ENCODE measurements at regions not wholly inside any gene's neighbourhood (a gene's known extent, or its start where the extent isn't known, plus 50 kb on each side); places are given as distances from the start of the nearest gene placed in this dataset.

DNA sequence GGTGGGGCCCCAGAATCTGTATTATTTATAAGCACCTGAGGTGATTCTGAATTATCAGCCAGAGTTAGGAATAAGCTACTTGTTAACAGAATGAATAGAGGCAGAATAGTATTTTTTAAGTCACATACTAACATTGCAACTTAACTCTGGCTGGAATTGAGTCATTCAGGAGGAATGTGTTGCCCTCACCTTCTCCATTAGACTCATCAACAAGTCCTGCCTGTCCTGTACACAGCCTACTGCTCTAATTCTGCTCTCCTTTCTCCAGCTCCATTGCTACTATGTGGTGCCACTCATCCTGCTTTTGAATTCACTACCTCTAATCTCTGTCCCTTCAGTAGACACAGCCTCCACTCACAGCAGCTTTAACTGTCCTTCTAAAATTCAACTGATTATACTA lies 669.4 kb downstream of the DHX35 start:
- H3K27ac Mint-ChIP-seq = no peak overlapping the region
- H3K9me3 Mint-ChIP-seq (ENCODE audit: low read depth) = no peaks in the 10 kb centered on the region
- peaks cover 50% of the 10 kb centered on the region for H3K27me3 Mint-ChIP-seq
- no peak for DNase-seq (ENCODE audit: low spot score, unreplicated experiment)
- H3K4me1 Mint-ChIP-seq (ENCODE audit: low read depth) = peaks cover 13% of the 10 kb centered on the region
- H3K36me3 Mint-ChIP-seq (ENCODE audit: insufficient read depth) = no peaks in the 10 kb centered on the region
- TF ChIP-seq, protein P1, sequence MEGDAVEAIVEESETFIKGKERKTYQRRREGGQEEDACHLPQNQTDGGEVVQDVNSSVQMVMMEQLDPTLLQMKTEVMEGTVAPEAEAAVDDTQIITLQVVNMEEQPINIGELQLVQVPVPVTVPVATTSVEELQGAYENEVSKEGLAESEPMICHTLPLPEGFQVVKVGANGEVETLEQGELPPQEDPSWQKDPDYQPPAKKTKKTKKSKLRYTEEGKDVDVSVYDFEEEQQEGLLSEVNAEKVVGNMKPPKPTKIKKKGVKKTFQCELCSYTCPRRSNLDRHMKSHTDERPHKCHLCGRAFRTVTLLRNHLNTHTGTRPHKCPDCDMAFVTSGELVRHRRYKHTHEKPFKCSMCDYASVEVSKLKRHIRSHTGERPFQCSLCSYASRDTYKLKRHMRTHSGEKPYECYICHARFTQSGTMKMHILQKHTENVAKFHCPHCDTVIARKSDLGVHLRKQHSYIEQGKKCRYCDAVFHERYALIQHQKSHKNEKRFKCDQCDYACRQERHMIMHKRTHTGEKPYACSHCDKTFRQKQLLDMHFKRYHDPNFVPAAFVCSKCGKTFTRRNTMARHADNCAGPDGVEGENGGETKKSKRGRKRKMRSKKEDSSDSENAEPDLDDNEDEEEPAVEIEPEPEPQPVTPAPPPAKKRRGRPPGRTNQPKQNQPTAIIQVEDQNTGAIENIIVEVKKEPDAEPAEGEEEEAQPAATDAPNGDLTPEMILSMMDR (IDR thresholded peaks at IDR 0.05; ENCODE audit: unreplicated experiment) = no peak
- no peak overlapping the region for H3K4me3 Mint-ChIP-seq (ENCODE audit: low read depth)

DNA sequence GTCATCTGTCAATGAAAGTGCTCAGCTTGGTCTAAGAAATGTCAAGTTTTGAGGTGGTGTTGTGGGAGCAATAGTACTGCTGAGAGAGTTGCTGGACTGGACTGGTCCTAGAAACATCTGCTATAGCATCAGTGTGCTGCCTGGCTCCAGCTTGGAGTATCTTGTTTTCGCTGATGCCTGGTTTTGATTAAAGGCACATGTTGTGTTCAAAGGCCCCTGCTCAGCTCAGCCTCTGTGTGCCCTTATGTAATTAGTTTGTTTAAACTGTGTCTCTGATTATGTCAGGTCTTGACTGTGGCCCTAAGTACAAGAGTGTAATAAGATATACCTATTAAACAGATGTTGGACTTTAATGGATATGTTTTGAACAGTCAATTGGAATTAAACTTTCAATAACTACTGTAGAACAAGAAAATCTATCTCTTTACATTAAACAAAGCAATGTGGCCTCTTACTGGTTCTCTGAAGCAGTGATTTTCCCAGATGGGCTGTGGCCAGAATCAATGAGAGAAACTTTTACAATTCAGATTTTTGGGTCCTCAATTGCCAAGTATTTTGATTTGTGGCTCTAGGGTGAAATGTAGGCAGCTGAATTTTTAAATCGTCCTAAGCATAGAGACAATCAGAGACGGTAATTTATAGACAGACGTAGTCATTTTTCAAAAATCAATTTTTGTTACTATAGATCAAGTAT lies 668.2 kb downstream of the DHX35 start:
- H3K9me3 Mint-ChIP-seq (ENCODE audit: low read depth) = no peaks in the 10 kb centered on the region
- H3K4me1 Mint-ChIP-seq (ENCODE audit: low read depth) = peaks cover 13% of the 10 kb centered on the region
- no peaks in the 10 kb centered on the region for H3K36me3 Mint-ChIP-seq (ENCODE audit: insufficient read depth)
- DNase-seq (ENCODE audit: low spot score, unreplicated experiment) = no peak
- no peak overlapping the region for H3K27ac Mint-ChIP-seq
- TF ChIP-seq, protein P1 (IDR thresholded peaks at IDR 0.05; ENCODE audit: unreplicated experiment) = no peak
- H3K27me3 Mint-ChIP-seq = peaks cover 52% of the 10 kb centered on the region
- no peak overlapping the region for H3K4me3 Mint-ChIP-seq (ENCODE audit: low read depth)

DNA sequence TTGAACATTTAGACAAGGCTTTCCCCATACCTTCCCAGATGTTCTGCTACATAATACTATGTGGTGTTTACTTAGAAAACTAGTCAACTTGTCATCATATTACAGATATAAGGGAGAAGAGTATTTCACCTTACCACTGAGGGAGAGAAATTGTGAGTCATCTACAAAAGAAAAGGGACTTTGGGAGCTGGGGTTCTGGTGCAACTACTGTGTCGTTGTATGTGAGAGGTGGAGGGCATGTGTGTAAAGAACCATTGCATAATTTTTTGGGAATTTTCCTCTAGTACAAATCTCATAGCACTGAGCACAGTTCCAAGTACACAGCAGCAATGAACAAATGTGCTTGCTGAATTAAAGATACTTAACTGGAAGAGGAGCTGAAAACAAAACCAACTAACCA lies 665.6 kb downstream of the DHX35 start:
- H3K4me1 Mint-ChIP-seq (ENCODE audit: low read depth) = peaks cover 13% of the 10 kb centered on the region
- H3K4me3 Mint-ChIP-seq (ENCODE audit: low read depth) = no peak overlapping the region
- TF ChIP-seq, protein P1 (IDR thresholded peaks at IDR 0.05; ENCODE audit: unreplicated experiment) = no peak
- H3K9me3 Mint-ChIP-seq (ENCODE audit: low read depth) = no peaks in the 10 kb centered on the region
- H3K27me3 Mint-ChIP-seq = peaks cover 59% of the 10 kb centered on the region
- no peak for DNase-seq (ENCODE audit: low spot score, unreplicated experiment)
- H3K27ac Mint-ChIP-seq = no peak overlapping the region
- H3K36me3 Mint-ChIP-seq (ENCODE audit: insufficient read depth) = no peaks in the 10 kb centered on the region

DNA sequence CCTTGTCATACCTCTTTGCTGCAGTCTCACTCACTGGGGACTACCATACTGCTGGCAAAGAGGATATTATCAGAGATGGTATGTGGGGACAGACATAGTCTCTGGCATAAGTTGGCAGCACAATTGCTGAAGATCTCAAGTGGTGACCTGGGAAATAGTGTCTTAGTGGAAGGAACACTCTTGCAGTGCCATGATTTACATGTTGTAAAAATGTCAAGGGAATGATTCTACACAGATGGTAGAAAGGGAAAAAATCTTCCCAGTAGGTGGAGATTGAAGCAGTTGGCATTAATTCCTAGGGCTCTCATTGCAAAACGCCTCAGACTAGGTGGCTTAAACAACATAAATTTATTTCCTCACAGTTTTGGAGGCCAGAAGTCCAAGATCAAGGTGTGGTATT lies 662.2 kb downstream of the DHX35 start:
- Mint-ChIP-seq H3K27ac (no peak overlapping the region), H3K27me3 (peaks cover 52% of the 10 kb centered on the region), H3K4me1 (ENCODE audit: low read depth) (peaks cover 2% of the 10 kb centered on the region), H3K4me3 (ENCODE audit: low read depth) (no peak overlapping the region), H3K9me3 (ENCODE audit: low read depth) (no peaks in the 10 kb centered on the region), H3K36me3 (ENCODE audit: insufficient read depth) (no peaks in the 10 kb centered on the region)
- DNase-seq (ENCODE audit: low spot score, unreplicated experiment) = no peak
- TF ChIP-seq, protein P1 (IDR thresholded peaks at IDR 0.05; ENCODE audit: unreplicated experiment) = no peak

DNA sequence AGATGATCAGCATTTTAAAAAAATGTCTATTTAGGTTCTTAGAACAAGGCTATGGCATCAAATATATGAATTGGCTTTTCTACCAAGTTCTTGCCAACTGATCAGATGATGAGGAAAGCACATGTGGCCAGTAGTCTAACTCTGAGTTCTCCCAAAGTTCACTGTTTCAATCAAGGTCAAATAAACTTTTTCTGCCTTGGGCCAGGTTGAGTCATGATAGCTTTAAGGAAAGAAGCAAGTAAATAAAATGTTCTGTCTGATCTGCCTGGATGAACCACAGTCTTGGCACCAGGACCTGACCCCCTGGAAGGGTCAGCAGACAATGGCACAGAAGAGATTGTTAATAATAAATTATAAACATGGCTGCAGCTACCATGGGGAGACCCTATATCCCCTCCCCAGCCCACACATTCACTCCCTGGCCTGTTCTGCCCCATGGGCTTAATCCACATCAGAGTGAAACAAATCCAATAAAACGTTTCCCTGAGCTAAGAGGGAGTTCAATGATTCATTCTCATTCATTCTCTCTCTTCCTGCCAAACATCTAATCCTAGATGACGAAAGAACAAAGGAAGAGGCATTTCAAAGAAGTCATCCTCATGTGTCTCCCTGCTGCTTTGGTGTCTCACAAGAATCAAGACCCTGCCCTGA lies 661.6 kb downstream of the DHX35 start:
- DNase-seq (ENCODE audit: low spot score, unreplicated experiment) = no peak
- no peaks in the 10 kb centered on the region for H3K9me3 Mint-ChIP-seq (ENCODE audit: low read depth)
- H3K4me3 Mint-ChIP-seq (ENCODE audit: low read depth) = no peak overlapping the region
- H3K27me3 Mint-ChIP-seq = peaks cover 52% of the 10 kb centered on the region
- peaks cover 7% of the 10 kb centered on the region for H3K4me1 Mint-ChIP-seq (ENCODE audit: low read depth)
- TF ChIP-seq, protein P1 (IDR thresholded peaks at IDR 0.05; ENCODE audit: unreplicated experiment) = no peak
- H3K27ac Mint-ChIP-seq = no peak overlapping the region
- H3K36me3 Mint-ChIP-seq (ENCODE audit: insufficient read depth) = no peaks in the 10 kb centered on the region

All from progenitor cell of endocrine pancreas (in vitro differentiated cells).